ENCODE measurements at regions not wholly inside any gene's neighbourhood (a gene's known extent, or its start where the extent isn't known, plus 50 kb on each side); places are given as distances from the start of the nearest gene placed in this dataset.
"Not testable (repeated sequence)": the region's sequence is repeated elsewhere in the genome, so short reads cannot be mapped to it uniquely, and the experiment has no call there.

GRCh38 chr6:21342501-21342900 lies 251.1 kb upstream of the SOX4 start:
- 100% methylated on average over 2 of the region's 8 CpGs for WGBS (ENCODE audit: insufficient coverage)
- DNase-seq, result no peak
- POLR2A ChIA-PET, result no interaction called here

GRCh38 chr6:21345704-21346103 lies 247.8 kb upstream of the SOX4 start:
- H3K27me3 ChIP-seq (replicated peaks in 2 of 5; ENCODE audit: control insufficient read depth in 4 of 5, insufficient read depth in 5 of 5, low read length in 4 of 5); POLR2A ChIA-PET: not testable (repeated sequence)
- no CpG with 5 or more reads among the region's 1 CpG for WGBS (ENCODE audit: insufficient coverage)

More at GRCh38 chr6:21342501-21342900, 251.1 kb upstream of the SOX4 start:
- CTCF ChIA-PET, result no interaction called here
- Histone ChIP-seq H3K36me3 (ENCODE audit: control insufficient read depth in 4 of 4, insufficient read depth in 4 of 4, low read length in 3 of 4) (no peaks in the 10 kb centered on the region), H3K4me1 (ENCODE audit: control extremely low read depth in 1 of 4, control insufficient read depth in 4 of 4, insufficient read depth in 4 of 4, low read length in 3 of 4) (no peaks in the 10 kb centered on the region), H3K27ac (ENCODE audit: insufficient read depth in 1 of 2, low read depth in 1 of 2, low read length in 2 of 2, poor library complexity in 1 of 2, severe bottlenecking in 2 of 2) (no peak overlapping the region), H3K9me3 (ENCODE audit: control extremely low read depth in 1 of 5, control insufficient read depth in 4 of 5, insufficient read depth in 2 of 5, low read depth in 1 of 5, low read length in 4 of 5) (no peaks in the 10 kb centered on the region), H3K27me3 (replicated peaks in 2 of 5; ENCODE audit: control insufficient read depth in 4 of 5, insufficient read depth in 5 of 5, low read length in 4 of 5) (no peaks in the 10 kb centered on the region), H3K4me3 (ENCODE audit: control insufficient read depth in 1 of 7, extremely low read depth in 1 of 7, insufficient read depth in 4 of 7, low read depth in 2 of 7, low read length in 6 of 7) (no peak overlapping the region)

GRCh38 chr6:21348146-21348503 lies 245.4 kb upstream of the SOX4 start:
- ChIA-PET POLR2A (no interaction called here), CTCF (no interaction called here)
- H3K27ac ChIP-seq (ENCODE audit: insufficient read depth in 1 of 2, low read depth in 1 of 2, low read length in 2 of 2, poor library complexity in 1 of 2, severe bottlenecking in 2 of 2), result no peak overlapping the region
- no peaks in the 10 kb centered on the region for H3K36me3 ChIP-seq (ENCODE audit: control insufficient read depth in 4 of 4, insufficient read depth in 4 of 4, low read length in 3 of 4)
- no peak overlapping the region for H3K4me3 ChIP-seq (ENCODE audit: control insufficient read depth in 1 of 7, extremely low read depth in 1 of 7, insufficient read depth in 4 of 7, low read depth in 2 of 7, low read length in 6 of 7)
- 100% methylated on average over 1 of the region's 7 CpGs for whole genome bisulfite sequencing (ENCODE audit: insufficient coverage)
- H3K27me3 ChIP-seq (replicated peaks in 2 of 5; ENCODE audit: control insufficient read depth in 4 of 5, insufficient read depth in 5 of 5, low read length in 4 of 5), result no peaks in the 10 kb centered on the region
- H3K9me3 ChIP-seq (ENCODE audit: control extremely low read depth in 1 of 5, control insufficient read depth in 4 of 5, insufficient read depth in 2 of 5, low read depth in 1 of 5, low read length in 4 of 5), result no peaks in the 10 kb centered on the region
- no peak for DNase-seq
- H3K4me1 ChIP-seq (ENCODE audit: control extremely low read depth in 1 of 4, control insufficient read depth in 4 of 4, insufficient read depth in 4 of 4, low read length in 3 of 4), result peaks cover 0 to 2% (median 0%) of the 10 kb centered on the region in 4 experiments

More at GRCh38 chr6:21345704-21346103, 247.8 kb upstream of the SOX4 start:
- DNase-seq; H3K4me1 ChIP-seq (ENCODE audit: control extremely low read depth in 1 of 4, control insufficient read depth in 4 of 4, insufficient read depth in 4 of 4, low read length in 3 of 4); CTCF ChIA-PET; H3K27ac ChIP-seq (ENCODE audit: insufficient read depth in 1 of 2, low read depth in 1 of 2, low read length in 2 of 2, poor library complexity in 1 of 2, severe bottlenecking in 2 of 2); H3K9me3 ChIP-seq (ENCODE audit: control extremely low read depth in 1 of 5, control insufficient read depth in 4 of 5, insufficient read depth in 2 of 5, low read depth in 1 of 5, low read length in 4 of 5); H3K36me3 ChIP-seq (ENCODE audit: control insufficient read depth in 4 of 4, insufficient read depth in 4 of 4, low read length in 3 of 4); H3K4me3 ChIP-seq (ENCODE audit: control insufficient read depth in 1 of 7, extremely low read depth in 1 of 7, insufficient read depth in 4 of 7, low read depth in 2 of 7, low read length in 6 of 7): not testable (repeated sequence)

GRCh38 chr6:21348504-21349195 lies 244.9 kb upstream of the SOX4 start:
- no peak overlapping the region for H3K4me3 ChIP-seq (ENCODE audit: control insufficient read depth in 1 of 7, extremely low read depth in 1 of 7, insufficient read depth in 4 of 7, low read depth in 2 of 7, low read length in 6 of 7)
- ChIA-PET CTCF (no interaction called here), POLR2A (no interaction called here)
- WGBS (ENCODE audit: insufficient coverage), result 86% methylated on average over 1 of the region's 7 CpGs
- DNase-seq, result no peak
- no peak overlapping the region for H3K27ac ChIP-seq (ENCODE audit: insufficient read depth in 1 of 2, low read depth in 1 of 2, low read length in 2 of 2, poor library complexity in 1 of 2, severe bottlenecking in 2 of 2)
- H3K4me1 ChIP-seq (ENCODE audit: control extremely low read depth in 1 of 4, control insufficient read depth in 4 of 4, insufficient read depth in 4 of 4, low read length in 3 of 4), result peaks cover 0 to 2% (median 0%) of the 10 kb centered on the region in 4 experiments
- H3K36me3 ChIP-seq (ENCODE audit: control insufficient read depth in 4 of 4, insufficient read depth in 4 of 4, low read length in 3 of 4), result no peaks in the 10 kb centered on the region
- no peaks in the 10 kb centered on the region for H3K27me3 ChIP-seq (replicated peaks in 2 of 5; ENCODE audit: control insufficient read depth in 4 of 5, insufficient read depth in 5 of 5, low read length in 4 of 5)
- no peaks in the 10 kb centered on the region for H3K9me3 ChIP-seq (ENCODE audit: control extremely low read depth in 1 of 5, control insufficient read depth in 4 of 5, insufficient read depth in 2 of 5, low read depth in 1 of 5, low read length in 4 of 5)

GRCh38 chr6:21349834-21350233 lies 243.7 kb upstream of the SOX4 start:
- Histone ChIP-seq H3K36me3 (ENCODE audit: control insufficient read depth in 4 of 4, insufficient read depth in 4 of 4, low read length in 3 of 4) (no peaks in the 10 kb centered on the region), H3K4me3 (ENCODE audit: control insufficient read depth in 1 of 7, extremely low read depth in 1 of 7, insufficient read depth in 4 of 7, low read depth in 2 of 7, low read length in 6 of 7) (no peak overlapping the region), H3K4me1 (ENCODE audit: control extremely low read depth in 1 of 4, control insufficient read depth in 4 of 4, insufficient read depth in 4 of 4, low read length in 3 of 4) (peaks cover 0 to 2% (median 0%) of the 10 kb centered on the region in 4 experiments), H3K27me3 (replicated peaks in 2 of 5; ENCODE audit: control insufficient read depth in 4 of 5, insufficient read depth in 5 of 5, low read length in 4 of 5) (no peaks in the 10 kb centered on the region), H3K9me3 (ENCODE audit: control extremely low read depth in 1 of 5, control insufficient read depth in 4 of 5, insufficient read depth in 2 of 5, low read depth in 1 of 5, low read length in 4 of 5) (no peaks in the 10 kb centered on the region), H3K27ac (ENCODE audit: insufficient read depth in 1 of 2, low read depth in 1 of 2, low read length in 2 of 2, poor library complexity in 1 of 2, severe bottlenecking in 2 of 2) (no peak overlapping the region)
- ChIA-PET CTCF (no interaction called here), POLR2A (no interaction called here)
- WGBS (ENCODE audit: insufficient coverage), result 92% methylated on average over 3 of the region's 3 CpGs
- no peak for DNase-seq

GRCh38 chr6:21350926-21351325 lies 242.6 kb upstream of the SOX4 start:
- no peak for DNase-seq
- Histone ChIP-seq H3K9me3 (ENCODE audit: control extremely low read depth in 1 of 5, control insufficient read depth in 4 of 5, insufficient read depth in 2 of 5, low read depth in 1 of 5, low read length in 4 of 5) (no peaks in the 10 kb centered on the region), H3K27me3 (replicated peaks in 2 of 5; ENCODE audit: control insufficient read depth in 4 of 5, insufficient read depth in 5 of 5, low read length in 4 of 5) (no peaks in the 10 kb centered on the region), H3K27ac (ENCODE audit: insufficient read depth in 1 of 2, low read depth in 1 of 2, low read length in 2 of 2, poor library complexity in 1 of 2, severe bottlenecking in 2 of 2) (no peak overlapping the region), H3K4me1 (ENCODE audit: control extremely low read depth in 1 of 4, control insufficient read depth in 4 of 4, insufficient read depth in 4 of 4, low read length in 3 of 4) (peaks cover 0 to 2% (median 0%) of the 10 kb centered on the region in 4 experiments), H3K4me3 (ENCODE audit: control insufficient read depth in 1 of 7, extremely low read depth in 1 of 7, insufficient read depth in 4 of 7, low read depth in 2 of 7, low read length in 6 of 7) (no peak overlapping the region), H3K36me3 (ENCODE audit: control insufficient read depth in 4 of 4, insufficient read depth in 4 of 4, low read length in 3 of 4) (no peaks in the 10 kb centered on the region)
- ChIA-PET POLR2A (no interaction called here), CTCF (no interaction called here)
- WGBS (ENCODE audit: insufficient coverage), result 97% methylated on average over 5 of the region's 5 CpGs

- H3K9me3 ChIP-seq (ENCODE audit: control extremely low read depth in 1 of 5, control insufficient read depth in 4 of 5, insufficient read depth in 2 of 5, low read depth in 1 of 5, low read length in 4 of 5), result no peaks in the 10 kb centered on the region
- H3K27me3 ChIP-seq (replicated peaks in 2 of 5; ENCODE audit: control insufficient read depth in 4 of 5, insufficient read depth in 5 of 5, low read length in 4 of 5), result no peaks in the 10 kb centered on the region
- no CpG with 5 or more reads among the region's 2 CpGs for WGBS (ENCODE audit: insufficient coverage)
- no peak overlapping the region for H3K27ac ChIP-seq (ENCODE audit: insufficient read depth in 1 of 2, low read depth in 1 of 2, low read length in 2 of 2, poor library complexity in 1 of 2, severe bottlenecking in 2 of 2)
- ChIA-PET CTCF (no interaction called here), POLR2A (no interaction called here)
- H3K4me3 ChIP-seq (ENCODE audit: control insufficient read depth in 1 of 7, extremely low read depth in 1 of 7, insufficient read depth in 4 of 7, low read depth in 2 of 7, low read length in 6 of 7), result no peak overlapping the region
- H3K36me3 ChIP-seq (ENCODE audit: control insufficient read depth in 4 of 4, insufficient read depth in 4 of 4, low read length in 3 of 4), result no peaks in the 10 kb centered on the region
- DNase-seq, result no peak
- peaks cover 0 to 2% (median 0%) of the 10 kb centered on the region in 4 experiments for H3K4me1 ChIP-seq (ENCODE audit: control extremely low read depth in 1 of 4, control insufficient read depth in 4 of 4, insufficient read depth in 4 of 4, low read length in 3 of 4)
These were observed 241.4 kb upstream of the SOX4 start for GRCh38 chr6:21352131-21352530.
